GM18868 (cell line): ENCODE measurements at regions not wholly inside any gene's neighbourhood (a gene's known extent, or its start where the extent isn't known, plus 50 kb on each side); places are given as distances from the start of the nearest gene placed in this dataset.

Source experiments
- ATAC-seq: cut with Tn5 transposase; IDR thresholded peaks from one replicate; pipeline ENCODE4 v1.9.1; 2021; ENCODE audit warnings: mild to moderate bottlenecking, moderate library complexity; ENCODE audit not compliant: unreplicated experiment

GRCh38 chr2:155215037-155215707 lies 516.7 kb downstream of the KCNJ3 start:
- no peak for ATAC-seq

- ATAC-seq: no peak
Measured at GRCh38 chr2:155209696-155210450, 511.4 kb downstream of the KCNJ3 start.

GRCh38 chr2:155203178-155203577 lies 504.7 kb downstream of the KCNJ3 start:
- peak; percentile 59 for ATAC-seq

DNA sequence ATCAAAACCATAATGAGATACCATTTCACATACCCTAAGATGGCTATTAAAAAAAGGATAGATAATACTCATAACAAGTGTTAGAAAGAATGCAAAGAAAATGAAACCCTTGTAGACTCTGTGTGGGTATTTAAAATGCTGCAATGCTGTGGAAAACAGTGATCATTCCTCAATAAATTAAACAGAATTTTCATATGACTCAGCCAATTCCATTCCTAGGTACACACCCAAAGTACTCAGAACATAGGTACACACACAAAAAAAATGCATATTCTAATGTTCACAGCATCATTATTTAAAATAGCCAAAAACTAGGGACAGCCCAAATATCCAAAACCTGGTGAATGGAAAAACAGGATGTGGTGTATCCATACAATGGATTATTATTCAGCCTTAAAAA lies 502.3 kb downstream of the KCNJ3 start:
- ATAC-seq: no peak

DNA sequence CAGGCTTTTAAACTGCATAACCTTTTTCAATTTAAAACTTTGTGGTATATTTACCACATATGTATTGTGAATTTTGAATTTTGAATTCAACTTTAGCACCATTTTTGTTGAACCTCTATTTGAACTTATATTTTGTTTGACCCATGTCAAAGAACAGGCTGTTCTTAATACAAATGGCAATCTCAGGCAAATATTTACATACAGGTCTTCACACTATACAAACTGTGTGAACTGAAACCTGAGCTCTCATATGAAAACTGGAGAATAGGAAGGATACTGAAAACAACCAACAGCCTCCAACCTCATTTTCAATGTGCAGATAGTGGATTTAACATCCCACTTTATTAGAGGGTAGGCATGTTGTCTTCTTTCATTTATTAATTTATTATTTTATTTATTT lies 491.8 kb downstream of the KCNJ3 start:
- peak; percentile 62 for ATAC-seq

DNA sequence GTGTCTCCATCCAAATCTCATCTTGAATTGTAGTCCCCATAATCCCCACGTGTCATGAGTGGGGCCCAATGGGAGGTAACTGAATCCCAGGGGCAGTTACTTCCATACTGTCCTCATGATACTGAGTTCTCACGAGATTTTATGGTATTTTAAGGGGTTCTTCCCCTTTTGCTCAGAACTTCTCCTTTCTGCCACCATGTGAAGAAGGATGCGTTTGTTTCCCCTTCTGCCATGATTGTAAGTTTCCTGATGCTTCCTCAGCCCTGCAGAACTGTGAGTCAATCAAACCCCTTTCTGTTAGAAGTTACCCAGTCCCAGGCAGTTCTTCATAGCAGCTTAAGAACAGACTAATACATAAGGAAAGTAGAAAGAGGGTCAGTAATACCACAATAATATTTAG lies 480.4 kb downstream of the KCNJ3 start:
- ATAC-seq: no peak

DNA sequence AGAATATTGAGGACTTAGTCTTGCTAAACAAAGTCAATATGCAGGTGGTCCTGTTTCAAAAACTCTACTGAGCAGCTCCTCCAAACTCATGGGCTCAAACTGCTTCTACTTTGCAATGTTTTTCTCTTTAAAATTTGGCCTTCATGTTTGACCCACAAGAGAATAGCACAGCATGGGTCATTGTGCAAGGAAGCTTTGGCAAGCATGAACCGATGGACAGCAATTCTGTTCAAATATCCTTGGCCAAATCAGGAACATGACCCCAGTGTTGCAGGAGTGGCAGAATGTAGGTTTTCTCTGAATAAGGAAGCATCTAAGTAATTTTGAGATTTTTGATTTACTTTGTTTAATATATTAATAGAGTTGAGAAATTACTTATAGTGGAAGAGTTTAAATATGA lies 477.9 kb downstream of the KCNJ3 start:
- no peak for ATAC-seq

DNA sequence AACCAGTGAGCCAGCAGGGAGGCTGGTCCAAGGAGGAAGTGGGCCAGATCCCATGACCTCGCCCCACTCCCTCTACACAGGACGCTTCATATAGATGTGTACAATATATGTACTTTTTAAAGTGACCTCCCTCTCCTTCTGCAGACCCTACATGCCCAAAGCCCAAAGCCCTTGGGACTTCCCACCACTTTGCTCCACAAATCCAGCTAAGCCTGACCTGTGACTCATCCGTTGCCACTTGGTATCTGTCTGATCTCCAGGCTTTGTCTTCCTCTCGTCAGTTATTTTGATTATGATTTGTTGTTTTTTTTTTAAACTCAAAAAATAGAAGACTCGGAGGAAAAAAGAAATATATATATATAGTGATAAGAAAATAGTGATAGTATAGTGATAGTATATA lies 470.8 kb downstream of the KCNJ3 start:
- no peak for ATAC-seq

DNA sequence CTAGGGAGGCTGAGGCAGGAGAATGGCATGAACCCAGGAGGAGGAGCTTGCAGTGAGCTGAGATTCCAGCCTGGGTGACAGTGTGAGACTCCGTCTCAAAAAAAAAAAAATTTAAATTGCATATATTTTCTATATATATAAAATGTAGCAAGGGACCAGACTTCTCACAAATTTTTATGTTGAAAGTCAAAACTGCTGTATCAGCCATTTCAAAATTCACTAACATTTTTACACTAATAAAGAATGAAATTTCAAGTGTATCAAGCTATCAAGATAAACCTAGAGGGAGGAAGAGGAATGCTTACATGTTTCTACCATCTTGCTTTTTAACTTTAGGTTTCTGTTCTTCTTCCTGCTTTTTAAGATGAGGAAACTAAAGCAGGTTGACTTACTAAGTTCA lies 464.0 kb downstream of the KCNJ3 start:
- no peak for ATAC-seq

DNA sequence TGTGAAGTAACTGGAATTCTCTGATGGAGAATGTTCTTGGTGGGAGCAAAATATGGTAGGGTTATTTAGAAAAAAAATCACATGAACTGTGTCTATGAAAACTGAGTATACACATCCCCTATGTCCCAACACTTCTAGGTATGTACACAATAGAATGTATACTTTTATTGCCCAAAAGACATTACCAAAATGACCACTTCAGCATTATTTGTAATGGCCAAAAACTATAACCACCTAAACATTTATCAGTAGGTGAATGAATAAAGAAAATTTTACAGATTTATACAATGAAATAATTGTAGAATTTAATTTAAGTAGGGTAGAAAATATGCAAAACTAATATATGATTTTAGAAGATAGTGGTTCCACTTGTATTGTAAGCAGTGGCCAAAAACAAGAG lies 462.8 kb downstream of the KCNJ3 start:
- ATAC-seq: no peak

GRCh38 chr2:155157711-155158110 lies 459.2 kb downstream of the KCNJ3 start:
- ATAC-seq: no peak

DNA sequence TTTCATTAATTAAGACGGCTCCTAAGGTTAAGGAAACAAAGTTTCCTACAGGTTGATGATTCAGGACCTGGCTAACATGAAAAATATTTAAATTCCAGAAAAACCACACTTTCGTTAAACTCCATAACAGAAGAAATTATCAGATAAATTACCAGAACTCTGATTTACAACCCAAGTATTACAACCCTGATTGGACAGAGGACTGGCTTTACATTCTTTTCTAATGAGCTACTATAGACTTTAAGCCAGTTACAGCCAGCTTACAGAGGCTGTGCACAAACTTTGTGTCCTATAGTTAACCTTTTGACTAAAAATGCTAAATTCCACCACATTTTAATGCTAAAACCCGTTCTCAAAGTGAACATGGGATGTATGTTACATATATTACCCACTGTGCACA lies 458.6 kb downstream of the KCNJ3 start:
- no peak for ATAC-seq

DNA sequence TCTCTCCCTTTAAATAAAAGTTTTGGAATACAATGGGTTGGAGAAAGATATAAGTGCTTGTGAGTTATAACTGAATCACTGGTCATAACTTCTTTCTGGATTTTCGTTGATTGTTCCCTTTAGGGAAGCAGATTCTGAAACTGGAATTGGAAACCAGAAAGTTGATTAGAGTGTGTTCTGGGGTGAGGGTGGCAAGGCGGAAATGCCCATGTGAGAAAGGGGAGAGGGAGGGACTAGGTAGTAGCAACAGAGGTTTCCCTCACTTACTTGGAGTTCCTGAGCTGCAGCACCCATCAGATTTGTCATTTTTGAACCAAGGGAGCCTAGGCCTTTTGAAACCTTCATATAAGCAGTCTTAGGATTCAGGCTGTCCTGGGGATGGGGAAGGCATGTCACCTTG lies 453.4 kb downstream of the KCNJ3 start:
- peak; percentile 71 for ATAC-seq

- no peak for ATAC-seq
Measured at GRCh38 chr2:155151472-155151871, 453.0 kb downstream of the KCNJ3 start.

GRCh38 chr2:155145758-155146229 lies 447.3 kb downstream of the KCNJ3 start:
- ATAC-seq: peak; percentile 92

DNA sequence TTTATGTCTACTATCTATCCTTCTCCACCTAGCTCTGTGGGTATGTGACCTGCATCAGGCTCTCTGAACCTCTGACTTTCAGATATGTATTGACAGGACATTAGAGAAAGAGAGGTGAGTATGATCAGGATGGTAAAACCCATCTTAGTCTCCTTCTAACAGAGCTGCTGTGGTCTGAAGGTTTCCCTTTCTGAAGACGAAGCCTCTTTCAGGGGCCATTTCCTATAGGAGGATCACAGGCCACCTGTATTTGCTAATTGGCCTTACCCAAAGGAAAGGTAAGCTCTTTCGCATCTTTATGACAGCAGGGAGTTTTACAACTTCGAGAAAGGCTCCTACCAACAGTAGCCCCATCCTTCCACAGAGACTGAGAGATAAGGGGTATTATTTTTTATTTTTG lies 442.9 kb downstream of the KCNJ3 start:
- peak; percentile 22 for ATAC-seq

DNA sequence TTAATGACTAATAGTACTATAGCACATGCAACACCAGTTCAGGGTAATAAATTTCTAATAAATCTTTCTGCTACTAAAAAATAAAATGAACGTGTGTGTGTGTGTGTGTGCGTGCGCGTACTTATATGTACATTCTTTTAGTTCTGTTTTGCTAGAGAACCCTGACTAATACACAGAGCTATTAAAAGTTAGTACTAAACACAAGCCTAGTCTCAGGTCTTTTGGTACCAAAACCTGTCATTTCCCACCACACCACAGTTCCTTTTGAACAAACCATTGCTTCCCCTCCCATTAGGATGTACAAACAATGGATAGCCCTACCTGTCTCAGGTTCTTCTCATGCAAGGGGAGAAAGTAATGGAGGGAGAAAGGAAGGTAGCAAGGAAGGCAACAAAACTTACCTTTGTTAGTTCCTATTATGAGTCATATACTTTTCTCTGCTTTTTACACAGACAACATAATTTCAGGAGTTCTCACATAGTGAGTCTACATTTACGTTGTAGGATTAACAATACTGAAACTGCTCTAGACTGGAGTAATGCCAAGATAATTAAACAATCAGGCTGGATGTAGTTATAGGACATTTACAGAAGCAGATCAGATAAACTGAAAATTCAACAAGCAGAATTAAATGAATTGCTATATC lies 427.2 kb downstream of the KCNJ3 start:
- ATAC-seq: peak; percentile 72

GRCh38 chr2:155115846-155116245 lies 417.4 kb downstream of the KCNJ3 start:
- no peak for ATAC-seq

DNA sequence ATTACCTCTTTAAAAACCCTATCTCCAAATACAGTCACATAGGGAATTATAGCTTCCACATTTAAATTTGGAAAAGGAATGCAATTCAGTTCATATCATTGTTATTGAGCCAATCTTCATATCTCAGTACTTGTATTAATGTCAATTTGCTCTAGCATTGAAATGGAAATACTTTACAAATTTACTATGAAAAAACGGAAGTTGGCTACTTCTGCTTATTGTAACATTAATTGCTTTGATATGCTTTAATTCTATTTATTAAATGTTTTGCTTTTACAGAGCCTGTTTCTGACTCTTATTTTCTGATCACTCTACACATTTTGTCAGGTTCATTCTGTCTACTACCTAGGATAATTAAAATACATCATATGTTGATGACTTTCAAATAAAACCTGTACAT lies 412.6 kb downstream of the KCNJ3 start:
- no peak for ATAC-seq

GRCh38 chr2:155109527-155109926 lies 411.0 kb downstream of the KCNJ3 start:
- ATAC-seq: no peak

DNA sequence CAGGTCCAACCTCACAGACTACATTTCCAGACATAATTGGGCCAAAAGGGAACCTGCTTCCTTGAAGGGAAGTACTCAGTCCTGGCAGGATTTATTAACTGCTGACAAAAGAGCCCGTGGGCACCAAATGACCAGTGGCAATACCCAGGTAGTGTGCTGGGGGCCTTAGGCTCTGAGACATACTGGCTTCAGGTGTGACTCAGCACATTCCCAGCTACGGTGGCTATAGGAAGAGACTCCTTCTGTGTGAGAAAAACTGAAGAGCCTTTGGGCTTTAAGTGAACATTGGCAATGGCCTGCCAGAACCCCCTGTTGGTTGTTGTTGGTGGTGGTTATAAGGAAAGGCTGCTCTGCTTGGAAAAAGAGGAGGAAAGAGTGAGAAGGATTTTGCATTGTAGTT lies 401.8 kb downstream of the KCNJ3 start:
- ATAC-seq: no peak

DNA sequence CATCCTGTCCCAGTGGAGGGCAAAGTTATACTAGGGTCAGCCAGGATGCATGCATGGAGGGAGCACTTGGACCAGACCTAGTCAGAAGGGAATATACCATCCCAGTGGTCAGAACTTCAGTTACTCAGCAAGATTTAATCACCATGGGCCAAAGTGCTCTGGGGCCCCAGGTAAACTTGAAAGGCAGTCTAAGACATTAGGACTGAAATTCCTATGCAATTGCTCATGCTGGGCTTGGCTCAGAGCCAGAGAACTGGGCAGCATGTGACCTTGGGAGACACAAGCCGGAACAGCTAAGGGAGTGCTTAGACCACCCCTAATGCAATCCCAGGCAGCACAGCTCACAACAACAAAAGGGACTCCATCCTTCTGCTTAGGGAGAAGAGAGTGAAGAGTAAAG lies 401.3 kb downstream of the KCNJ3 start:
- ATAC-seq: no peak
